H1 (cell line): ENCODE measurements at regions not wholly inside any gene's neighbourhood (a gene's known extent, or its start where the extent isn't known, plus 50 kb on each side); places are given as distances from the start of the nearest gene placed in this dataset.

Experiments
- CTCF ChIA-PET: fragments of 300-600 bp; sonication (Branson Sonifier 250); formaldehyde crosslinking; loops from one replicate; lab custom pipeline; 2021; ENCODE audit not compliant: partially characterized antibody; lab: Charles Lee
- POLR2A ChIA-PET: fragments of 300-600 bp; sonication (Branson Sonifier 250); formaldehyde crosslinking; loops from one replicate; lab custom pipeline; 2021; ENCODE audit warnings: inconsistent platforms; ENCODE audit not compliant: partially characterized antibody; lab: Charles Lee
- DNase-seq, 2 experiments: peaks; one replicate each; pipeline versions ENCODE4 v3.0.0 to v3.0.0-alpha.2; 2010 to 2022; ENCODE audit warnings: low spot score in 2 of 2, low read depth in 1 of 2, mixed read lengths in 1 of 2
- FAIRE-seq: peaks from 2 replicates; lab custom pipeline; 2011; peaks lifted over from hg19 to GRCh38; lab: Jason Lieb, UNC
- H2AFZ ChIP-seq: 2 replicates; pipeline ENCODE4 v1.8.1; 2012; ENCODE audit warnings: low read length, inconsistent platforms
- H2AK5ac ChIP-seq: 2 replicates; pipeline ENCODE4 v1.6.1; 2013; ENCODE audit warnings: low read depth, low read length
- H2BK120ac ChIP-seq: replicated peaks from 2 replicates; pipeline ENCODE3; 2013; ENCODE audit warnings: low read depth, low read length, inconsistent platforms
- H2BK12ac ChIP-seq: 2 replicates; pipeline ENCODE4 v1.6.1; 2013; ENCODE audit warnings: low read depth, low read length
- H2BK15ac ChIP-seq: 2 replicates; pipeline ENCODE4 v1.6.1; 2013; ENCODE audit warnings: low read length
- H2BK20ac ChIP-seq: 2 replicates; pipeline ENCODE4 v1.6.1; 2013; ENCODE audit warnings: low read length
- H2BK5ac ChIP-seq: 2 replicates; pipeline ENCODE4 v1.6.1; 2013; ENCODE audit warnings: low read depth, low read length
- H3K14ac ChIP-seq: 2 replicates; pipeline ENCODE4 v1.6.1; 2013; ENCODE audit warnings: inconsistent platforms; ENCODE audit not compliant: insufficient read length
- H3K18ac ChIP-seq: 2 replicates; pipeline ENCODE4 v1.6.1; 2013; ENCODE audit warnings: low read length; ENCODE audit errors: extremely low read depth
- H3K23ac ChIP-seq: 2 replicates; pipeline ENCODE4 v1.6.1; 2013; ENCODE audit warnings: inconsistent platforms; ENCODE audit not compliant: insufficient read length
- H3K23me2 ChIP-seq: 2 replicates; pipeline ENCODE4 v1.6.1; 2013; ENCODE audit warnings: low read depth, low read length
- H3K27ac ChIP-seq: 2 replicates; pipeline ENCODE4 v1.6.1; 2011; ENCODE audit warnings: low read depth, low read length, inconsistent platforms
- H3K27me3 ChIP-seq, 4 experiments: replicated peaks in 1 of 4; 1 replicate in 1 of 4; 2 replicates in 3 of 4; pipeline versions ENCODE4 v1.6.1 to v1.8.1; 2011 to 2013; ENCODE audit warnings: low read length in 3 of 4, mild to moderate bottlenecking in 3 of 4, inconsistent platforms in 2 of 4, mixed read lengths in 2 of 4, moderate library complexity in 1 of 4; ENCODE audit not compliant: control insufficient read depth in 3 of 4, insufficient read depth in 3 of 4; ENCODE audit errors: extremely low read depth in 1 of 4
- H3K36me3 ChIP-seq, 4 experiments: 2 replicates each; pipeline versions ENCODE4 v1.6.1 to v1.8.1; 2011 to 2013; ENCODE audit warnings: mild to moderate bottlenecking in 4 of 4, low read length in 3 of 4, moderate library complexity in 2 of 4, control low read depth in 1 of 4, inconsistent platforms in 1 of 4; ENCODE audit not compliant: insufficient read depth in 4 of 4, control insufficient read depth in 2 of 4
- H3K4ac ChIP-seq: replicated peaks from 2 replicates; pipeline ENCODE3; 2013; ENCODE audit warnings: low read length, low read depth, mixed read lengths, inconsistent platforms; ENCODE audit not compliant: insufficient read length
- H3K4me1 ChIP-seq, 4 experiments: replicated peaks in 1 of 4; 1 replicate in 1 of 4; 2 replicates in 3 of 4; pipeline versions ENCODE4 v1.6.1 to v1.8.1; 2011 to 2013; ENCODE audit warnings: low read length in 3 of 4, inconsistent platforms in 2 of 4, mixed read lengths in 1 of 4; ENCODE audit not compliant: insufficient read depth in 4 of 4, control insufficient read depth in 3 of 4
- H3K4me2 ChIP-seq, 2 experiments: 2 replicates each; pipeline versions ENCODE4 v1.6.1 to v1.8.1; 2011 to 2013; ENCODE audit warnings: low read depth in 2 of 2, low read length in 2 of 2, control low read depth in 1 of 2, inconsistent platforms in 1 of 2, mild to moderate bottlenecking in 1 of 2; ENCODE audit not compliant: insufficient read depth in 1 of 2
- H3K4me3 ChIP-seq, 4 experiments: fragments of 200-600, 300-600 bp in 1 of 4; sonication (generic), shearing (Covaris generic), sonication (Bioruptor Twin) in 1 of 4; 2 replicates each; pipeline versions ENCODE4 v1.5.1 to v1.8.1; 2011 to 2016; ENCODE audit warnings: low read length in 4 of 4, low read depth in 3 of 4, control low read depth in 2 of 4, inconsistent platforms in 2 of 4, mild to moderate bottlenecking in 2 of 4, mixed read lengths in 1 of 4, moderate library complexity in 1 of 4; ENCODE audit not compliant: insufficient read depth in 2 of 4; ENCODE audit errors: extremely low read depth in 1 of 4
- H3K56ac ChIP-seq: replicated peaks from 2 replicates; pipeline ENCODE3; 2013; ENCODE audit warnings: low read depth, mild to moderate bottlenecking, mixed read lengths, low read length, inconsistent platforms; ENCODE audit not compliant: insufficient read length
- H3K79me1 ChIP-seq: 2 replicates; pipeline ENCODE4 v1.6.1; 2013; ENCODE audit warnings: low read depth, low read length, control low read depth
- H3K79me2 ChIP-seq, 2 experiments: 2 replicates each; pipeline versions ENCODE4 v1.6.1 to v1.8.1; 2012 to 2013; ENCODE audit warnings: low read length in 2 of 2, mild to moderate bottlenecking in 2 of 2, inconsistent platforms in 1 of 2; ENCODE audit not compliant: insufficient read depth in 2 of 2, control insufficient read depth in 1 of 2
- H3K9ac ChIP-seq, 4 experiments: replicated peaks in 1 of 4; 1 replicate in 1 of 4; 2 replicates in 3 of 4; pipeline versions ENCODE4 v1.6.1 to v1.8.1; 2011 to 2013; ENCODE audit warnings: low read depth in 3 of 4, low read length in 3 of 4, control low read depth in 2 of 4, mild to moderate bottlenecking in 2 of 4, moderate library complexity in 2 of 4, inconsistent platforms in 1 of 4; ENCODE audit errors: extremely low read depth in 1 of 4
- H3K9me3 ChIP-seq, 2 experiments: 2 replicates each; pipeline versions ENCODE4 v1.6.1 to v1.8.1; 2012 to 2013; ENCODE audit warnings: mild to moderate bottlenecking in 2 of 2, moderate library complexity in 2 of 2, control low read depth in 1 of 2, inconsistent platforms in 1 of 2, low read depth in 1 of 2, low read length in 1 of 2, mixed read lengths in 1 of 2; ENCODE audit not compliant: insufficient read depth in 2 of 2
- H4K20me1 ChIP-seq, 2 experiments: replicated peaks in 1 of 2; 2 replicates each; pipeline versions ENCODE3 to v1.8.1; 2011 to 2013; ENCODE audit warnings: inconsistent platforms in 2 of 2, low read length in 2 of 2, mild to moderate bottlenecking in 1 of 2; ENCODE audit not compliant: insufficient read depth in 2 of 2, control insufficient read depth in 1 of 2
- H4K5ac ChIP-seq: 2 replicates; pipeline ENCODE4 v1.6.1; 2013; ENCODE audit warnings: low read length, low read depth, mixed read lengths, inconsistent platforms; ENCODE audit not compliant: insufficient read length
- H4K8ac ChIP-seq: 2 replicates; pipeline ENCODE4 v1.8.0; 2013; ENCODE audit warnings: mild to moderate bottlenecking, moderate library complexity, low read length, inconsistent platforms; ENCODE audit not compliant: insufficient read depth; ENCODE audit errors: extremely low read depth
- H4K91ac ChIP-seq: replicated peaks from 2 replicates; pipeline ENCODE3; 2013; ENCODE audit warnings: low read length, mixed read lengths, inconsistent platforms; ENCODE audit not compliant: insufficient read length
- KDM1A ChIP-seq: fragments of 200-600, 300-600 bp; sonication (generic); IDR thresholded peaks from 2 replicates; pipeline ENCODE4 v1.7.1; 2016; ENCODE audit warnings: mild to moderate bottlenecking, low read length, borderline replicate concordance
- WGBS, 2 experiments: shearing (Covaris generic) in 1 of 2; methylation state at CpG; one replicate each; pipeline versions ENCODE4 v1.1.6 to v1.1.7; 2013 to 2015; ENCODE audit warnings: low lambda C conversion rate in 2 of 2, mixed read lengths in 2 of 2, inconsistent platforms in 1 of 2, low coverage in 1 of 2, missing lambda C conversion rate in 1 of 2; ENCODE audit not compliant: insufficient replicate concordance in 2 of 2, insufficient coverage in 1 of 2, insufficient read length in 1 of 2; ENCODE audit errors: extremely low coverage in 1 of 2, missing lambda C conversion rate in 1 of 2; 5-methylcytosine and 5-hydroxymethylcytosine counted together

- Histone ChIP-seq H3K4me3 (no peak overlapping the region), H3K23ac (no peak overlapping the region), H2AFZ (no peak overlapping the region), H2AK5ac (no peak overlapping the region), H3K4me2 (no peak overlapping the region), H2BK15ac (no peak overlapping the region), H3K23me2 (no peaks in the 10 kb centered on the region), H3K56ac (no peak overlapping the region), H3K4me1 (no peaks in the 10 kb centered on the region), H3K18ac (no peak overlapping the region), H3K14ac (no peak overlapping the region), H3K9me3 (no peaks in the 10 kb centered on the region), H3K36me3 (no peaks in the 10 kb centered on the region), H3K79me2 (no peaks in the 10 kb centered on the region), H2BK5ac (no peak overlapping the region), H3K4ac (no peak overlapping the region), H2BK120ac (no peak overlapping the region), H4K8ac (no peak overlapping the region), H3K79me1 (no peaks in the 10 kb centered on the region), H2BK20ac (no peak overlapping the region), H2BK12ac (no peak overlapping the region), H4K5ac (no peak overlapping the region), H4K20me1 (no peaks in the 10 kb centered on the region), H3K27me3 (no peaks in the 10 kb centered on the region), H3K27ac (no peak overlapping the region), H4K91ac (no peak overlapping the region), H3K9ac (no peak overlapping the region)
- DNase-seq (no peak), FAIRE-seq (no peak)
- no peak for TF ChIP-seq KDM1A
- WGBS, 2 experiments, result 85% methylated on average over 1 of the region's 1 CpG; no CpG with 5 or more reads in 1 of the 2 experiments
- CTCF ChIA-PET, result no interaction called here
- POLR2A ChIA-PET, result no interaction called here
These were observed 535.2 kb upstream of the EPHA7 start for GRCh38 chr6:93954584-93954983.
